K562 (cell line): ENCODE measurements at regions not wholly inside any gene's neighbourhood (a gene's known extent, or its start where the extent isn't known, plus 50 kb on each side); places are given as distances from the start of the nearest gene placed in this dataset.

Source experiments
- CTCF ChIP-seq, 3 experiments: IDR thresholded peaks in 2 of 3; conservative IDR thresholded peaks in 1 of 3; 2 replicates each; pipeline ENCODE4 v1.5.1; 2011 to 2012; ENCODE audit warnings: low read length in 3 of 3, mild to moderate bottlenecking in 3 of 3, control low read depth in 2 of 3, improper control_type of control experiment in 1 of 3, inconsistent platforms in 1 of 3, low read depth in 1 of 3, mixed read lengths in 1 of 3, moderate library complexity in 1 of 3; ENCODE audit not compliant: insufficient read depth in 2 of 3
- FOXA1 ChIP-seq: fragments of 450-650 bp; IDR thresholded peaks from 2 replicates; pipeline ENCODE4 v1.6.1; 2016; ENCODE audit warnings: mild to moderate bottlenecking, borderline replicate concordance
- FOXP1 ChIP-seq: sonication (generic); formaldehyde crosslinking; IDR thresholded peaks from 2 replicates; pipeline ENCODE4 v1.8.0; 2022; ENCODE audit warnings: mild to moderate bottlenecking, missing genetic modification reagents
- HDAC6 ChIP-seq: IDR thresholded peaks from 2 replicates; pipeline ENCODE4 v1.6.1; 2012; ENCODE audit warnings: low read depth, mild to moderate bottlenecking, control low read depth, inconsistent platforms, low read length, moderate library complexity
- MAX ChIP-seq: sonication (generic); formaldehyde crosslinking; IDR thresholded peaks from 2 replicates; pipeline ENCODE4 v1.9.0; 2022; ENCODE audit warnings: mild to moderate bottlenecking, missing genetic modification reagents
- MXI1 ChIP-seq: IDR thresholded peaks from 2 replicates; pipeline ENCODE4 v1.6.1; 2011; ENCODE audit warnings: low read depth, mild to moderate bottlenecking, improper control_type of control experiment, low read length
- NR2F6 ChIP-seq: fragments of 450-650 bp; formaldehyde crosslinking; IDR thresholded peaks from 2 replicates; pipeline ENCODE4 v1.4.0; 2020; ENCODE audit warnings: mild to moderate bottlenecking
- POLR2AphosphoS5 ChIP-seq: IDR thresholded peaks from 2 replicates; pipeline ENCODE4 v1.6.1; 2011; ENCODE audit warnings: mild to moderate bottlenecking, low read depth, low read length, moderate library complexity; ENCODE audit not compliant: control insufficient read depth, insufficient read depth
- TRIM24 ChIP-seq, 2 experiments: fragments of 450-650 bp; IDR thresholded peaks; 2 replicates each; pipeline ENCODE4 v1.6.1; 2016
- YY1 ChIP-seq, 3 experiments: IDR thresholded peaks; 2 replicates each; pipeline ENCODE4 v1.6.1; 2011; ENCODE audit warnings: low read length in 2 of 3, mild to moderate bottlenecking in 2 of 3, moderate library complexity in 2 of 3, borderline replicate concordance in 1 of 3, control low read depth in 1 of 3, low read depth in 1 of 3; ENCODE audit not compliant: insufficient read depth in 3 of 3, insufficient replicate concordance in 2 of 3, control insufficient read depth in 1 of 3, insufficient read length in 1 of 3; ENCODE audit errors: extremely low read depth in 1 of 3
- ZNF124 ChIP-seq: sonication (generic); formaldehyde crosslinking; IDR thresholded peaks from 2 replicates; pipeline ENCODE4 v1.8.1; 2022; ENCODE audit warnings: missing genetic modification reagents
- ZNF449 ChIP-seq: fragments of 250-450 bp; sonication (Bioruptor Pico); IDR thresholded peaks from 2 replicates; pipeline ENCODE4 v1.8.0; 2022; ENCODE audit warnings: moderate library complexity, mild to moderate bottlenecking, inconsistent platforms

- TF ChIP-seq MAX (CRISPR knock-in tag) = no peak
- TF ChIP-seq FOXP1 = no peak
- no peak for TF ChIP-seq NR2F6 (CRISPR knock-in tag)
- no peak for TF ChIP-seq CTCF (IDR thresholded peaks at IDR 0.05 in 2 of 3, conservative IDR thresholded peaks at IDR 0.05 in 1 of 3; ENCODE audit: insufficient read depth in 2 of 3, low read depth in 1 of 3, low read length in 3 of 3)
- no peak for TF ChIP-seq POLR2AphosphoS5
- no peak for TF ChIP-seq MXI1
- no peak for TF ChIP-seq ZNF449 (CRISPR knock-in tag)
- TF ChIP-seq FOXA1 = no peak
- TF ChIP-seq ZNF124 (CRISPR knock-in tag) = no peak
- no peak for TF ChIP-seq TRIM24 (IDR thresholded peaks at IDR 0.05)
- TF ChIP-seq YY1 (IDR thresholded peaks at IDR 0.05; ENCODE audit: borderline replicate concordance in 1 of 3, control insufficient read depth in 1 of 3, extremely low read depth in 1 of 3, insufficient read depth in 3 of 3, insufficient read length in 1 of 3, insufficient replicate concordance in 2 of 3, low read depth in 1 of 3, low read length in 2 of 3) = no peak
- TF ChIP-seq HDAC6 = no peak
Measured at GRCh38 chr18:78196280-78196679, 783.3 kb upstream of the SALL3 start.
